HepG2 (cell line): ENCODE measurements at regions not wholly inside any gene's neighbourhood (a gene's known extent, or its start where the extent isn't known, plus 50 kb on each side); places are given as distances from the start of the nearest gene placed in this dataset.

Experiments used
- ATAC-seq: fragments of 200-7000 bp; cut with Tn5 transposase; 3 replicates; pipeline ENCODE4 v1.9.1; 2020; ENCODE audit warnings: mild to moderate bottlenecking, moderate library complexity
- BruUV-seq: library from RNA; stranded (reverse); fragments of 400-500 nt; replicated peaks from 2 replicates; lab custom pipeline; 2021; lab: Mats Ljungman, UMichigan
- CTCF ChIA-PET: fragments of 300-600 bp; formaldehyde crosslinking; extraction: SDS; loops from one replicate; lab custom pipeline; 2021; ENCODE audit warnings: low total read pairs, inconsistent platforms, low intra/inter-chr PET ratio; lab: Yijun Ruan, JAX
- POLR2A ChIA-PET: fragments of 350-600 bp; sonication (Branson Sonifier 250); formaldehyde crosslinking; loops from one replicate; lab custom pipeline; 2020; ENCODE audit warnings: antibody characterized with exemption, inconsistent platforms; lab: Yijun Ruan, JAX
- DNase-seq: peaks from one replicate; pipeline ENCODE4 v3.0.0-alpha.2; 2015; ENCODE audit warnings: low spot score
- FAIRE-seq: peaks from 3 replicates; lab custom pipeline; 2011; peaks lifted over from hg19 to GRCh38; lab: Jason Lieb, UNC
- H2AFZ ChIP-seq: one replicate; pipeline ENCODE4 v1.6.1; 2011; ENCODE audit warnings: low read length, inconsistent platforms
- H3K27ac ChIP-seq: fragments of 300-600 bp; 3 replicates; pipeline ENCODE4 v1.8.0; 2011; ENCODE audit warnings: mixed run types, mild to moderate bottlenecking, mixed read lengths, low read length, inconsistent platforms; ENCODE audit not compliant: insufficient read depth; ENCODE audit errors: extremely low read length
- H3K27me3 ChIP-seq, 2 experiments: fragments of 200-600 bp in 1 of 2; 2 replicates in 1 of 2; 3 replicates in 1 of 2; pipeline versions ENCODE4 v1.6.0 to v1.8.0; 2011; ENCODE audit warnings: low read length in 2 of 2, mild to moderate bottlenecking in 2 of 2, moderate library complexity in 2 of 2, inconsistent platforms in 1 of 2; ENCODE audit not compliant: insufficient read depth in 2 of 2, control insufficient read depth in 1 of 2
- H3K36me3 ChIP-seq, 2 experiments: fragments of 200-600 bp in 1 of 2; replicated peaks in 1 of 2; 2 replicates in 1 of 2; 3 replicates in 1 of 2; pipeline versions ENCODE4 v1.5.1 to v1.8.0; 2011; ENCODE audit warnings: low read length in 2 of 2, inconsistent platforms in 1 of 2; ENCODE audit not compliant: insufficient read depth in 2 of 2, control insufficient read depth in 1 of 2
- H3K4me1 ChIP-seq: 2 replicates; pipeline ENCODE4 v1.5.1; 2012; ENCODE audit warnings: low read length, inconsistent platforms; ENCODE audit not compliant: insufficient read depth
- H3K4me2 ChIP-seq: 2 replicates; pipeline ENCODE4 v1.6.0; 2011; ENCODE audit warnings: low read depth, low read length, inconsistent platforms
- H3K4me3 ChIP-seq, 3 experiments: fragments of 200-600 bp in 1 of 3; sonication (generic), shearing (Covaris generic) in 1 of 3; replicated peaks in 1 of 3; 2 replicates each; pipeline ENCODE4 v1.5.1; 2011 to 2016; ENCODE audit warnings: low read length in 3 of 3, inconsistent platforms in 2 of 3, low read depth in 2 of 3, mild to moderate bottlenecking in 2 of 3, control low read depth in 1 of 3, mixed read lengths in 1 of 3; ENCODE audit not compliant: insufficient read depth in 1 of 3
- H3K79me2 ChIP-seq: one replicate; pipeline ENCODE4 v1.6.1; 2011; ENCODE audit warnings: low read length, inconsistent platforms; ENCODE audit not compliant: insufficient read depth
- H3K9ac ChIP-seq: 2 replicates; pipeline ENCODE4 v1.6.0; 2011; ENCODE audit warnings: mild to moderate bottlenecking, low read depth, low read length, inconsistent platforms; ENCODE audit not compliant: insufficient read depth
- H3K9me3 ChIP-seq: 2 replicates; pipeline ENCODE4 v1.5.1; 2012; ENCODE audit warnings: mild to moderate bottlenecking, low read length
- H4K20me1 ChIP-seq: 2 replicates; pipeline ENCODE4 v1.6.0; 2011; ENCODE audit warnings: inconsistent platforms, mild to moderate bottlenecking, low read length, moderate library complexity; ENCODE audit not compliant: insufficient read depth
- ASH2L ChIP-seq: fragments of 300-600, 200-600 bp; sonication (generic); IDR thresholded peaks from 2 replicates; pipeline ENCODE4 v1.7.0; 2017; ENCODE audit warnings: low read depth, mild to moderate bottlenecking, moderate library complexity, mixed read lengths, low read length; ENCODE audit not compliant: insufficient read length
- BRCA1 ChIP-seq: sonication (generic); formaldehyde crosslinking; IDR thresholded peaks from 2 replicates; pipeline ENCODE4 v1.4.0; 2020; ENCODE audit warnings: missing genetic modification reagents
- CERS6 ChIP-seq: sonication (generic); formaldehyde crosslinking; IDR thresholded peaks from 2 replicates; pipeline ENCODE4 v1.5.0; 2020; ENCODE audit warnings: missing genetic modification reagents
- CHD4 ChIP-seq: fragments of 200-600 bp; sonication (generic); IDR thresholded peaks from 2 replicates; pipeline ENCODE4 v1.7.0; 2017; ENCODE audit warnings: mild to moderate bottlenecking, low read length, borderline replicate concordance
- HNF4G ChIP-seq, 2 experiments: sonication (generic) in 1 of 2; formaldehyde crosslinking in 1 of 2; IDR thresholded peaks; 2 replicates each; pipeline versions ENCODE4 v1.4.0 to v1.6.1; 2011 to 2020; ENCODE audit warnings: borderline replicate concordance in 2 of 2, low read depth in 2 of 2, mild to moderate bottlenecking in 2 of 2, low read length in 1 of 2, missing genetic modification reagents in 1 of 2, moderate library complexity in 1 of 2
- JUND ChIP-seq: sonication (generic); formaldehyde crosslinking; IDR thresholded peaks from 2 replicates; pipeline ENCODE4 v1.8.0; 2022; ENCODE audit warnings: mild to moderate bottlenecking, missing genetic modification reagents
- MED13 ChIP-seq: sonication (generic); formaldehyde crosslinking; IDR thresholded peaks from 2 replicates; pipeline ENCODE4 v1.5.0; 2020; ENCODE audit warnings: missing genetic modification reagents
- NFKB2 ChIP-seq: sonication (generic); formaldehyde crosslinking; IDR thresholded peaks from 2 replicates; pipeline ENCODE4 v1.4.0; 2020; ENCODE audit warnings: missing genetic modification reagents, borderline replicate concordance
- ZNF329 ChIP-seq: sonication (generic); formaldehyde crosslinking; IDR thresholded peaks from 2 replicates; pipeline ENCODE4 v1.9.0; 2021; ENCODE audit warnings: low read depth, mild to moderate bottlenecking, missing genetic modification reagents
- ZNF749 ChIP-seq: sonication (generic); formaldehyde crosslinking; IDR thresholded peaks from 2 replicates; pipeline ENCODE4 v1.8.0; 2022; ENCODE audit warnings: mild to moderate bottlenecking, missing genetic modification reagents, moderate library complexity, borderline replicate concordance
- WGBS: methylation state at CpG from one replicate; pipeline ENCODE4 v1.1.6; 2017; ENCODE audit warnings: low lambda C conversion rate; 5-methylcytosine and 5-hydroxymethylcytosine counted together
- in situ Hi-C: cut with HindIII; loops from 2 replicates; pipeline ENCODE4 v1.10.0; 2017; ENCODE audit warnings: low pct_unique_long_range_greater_than_20kb; ENCODE audit not compliant: extremely low pct_ligation_motif_present
- intact Hi-C: fragments of 100-400 bp; cut with micrococcal nuclease; formaldehyde crosslinking; loops from one replicate; pipeline ENCODE4 v1.10.0; 2022; ENCODE audit not compliant: unreplicated experiment
- TF ChIP-seq, protein P1 (sequence below): sonication (generic); formaldehyde crosslinking; conservative IDR thresholded peaks from 2 replicates; pipeline ENCODE4 v1.8.0; 2022; ENCODE audit warnings: mild to moderate bottlenecking, moderate library complexity, missing genetic modification reagents

GRCh38 chrX:8033175-8033574, 106.0 kb upstream of the PNPLA4 start (continued):
- TF ChIP-seq HNF4G (IDR thresholded peaks at IDR 0.05; ENCODE audit: borderline replicate concordance, low read depth, low read length) (no peak), HNF4G (CRISPR knock-in tag; IDR thresholded peaks at IDR 0.05; ENCODE audit: borderline replicate concordance, low read depth) (no peak)

GRCh38 chrX:8030361-8030760, 103.1 kb upstream of the PNPLA4 start:
- 81% methylated on average over 4 of the region's 4 CpGs for WGBS
- H3K4me2 ChIP-seq: no peak overlapping the region
- CTCF ChIA-PET: no interaction called here
- H3K27me3 ChIP-seq: no peaks in the 10 kb centered on the region
- intact Hi-C loops: no loop called here
- no peak for DNase-seq
- no peak overlapping the region for H3K27ac ChIP-seq
- no TSS peak for BruUV-seq
- H2AFZ ChIP-seq: no peak overlapping the region
- no peak overlapping the region for H3K4me3 ChIP-seq
- H4K20me1 ChIP-seq: no peaks in the 10 kb centered on the region
- no peak for FAIRE-seq
- no peak for ATAC-seq
- no peak for TF ChIP-seq CHD4
- no peak for TF ChIP-seq NFKB2 (CRISPR knock-in tag)
- TF ChIP-seq MED13 (CRISPR knock-in tag): no peak
- no peak for TF ChIP-seq CERS6 (CRISPR knock-in tag)
- no peak for TF ChIP-seq ZNF749 (CRISPR knock-in tag)
- TF ChIP-seq, protein P1, sequence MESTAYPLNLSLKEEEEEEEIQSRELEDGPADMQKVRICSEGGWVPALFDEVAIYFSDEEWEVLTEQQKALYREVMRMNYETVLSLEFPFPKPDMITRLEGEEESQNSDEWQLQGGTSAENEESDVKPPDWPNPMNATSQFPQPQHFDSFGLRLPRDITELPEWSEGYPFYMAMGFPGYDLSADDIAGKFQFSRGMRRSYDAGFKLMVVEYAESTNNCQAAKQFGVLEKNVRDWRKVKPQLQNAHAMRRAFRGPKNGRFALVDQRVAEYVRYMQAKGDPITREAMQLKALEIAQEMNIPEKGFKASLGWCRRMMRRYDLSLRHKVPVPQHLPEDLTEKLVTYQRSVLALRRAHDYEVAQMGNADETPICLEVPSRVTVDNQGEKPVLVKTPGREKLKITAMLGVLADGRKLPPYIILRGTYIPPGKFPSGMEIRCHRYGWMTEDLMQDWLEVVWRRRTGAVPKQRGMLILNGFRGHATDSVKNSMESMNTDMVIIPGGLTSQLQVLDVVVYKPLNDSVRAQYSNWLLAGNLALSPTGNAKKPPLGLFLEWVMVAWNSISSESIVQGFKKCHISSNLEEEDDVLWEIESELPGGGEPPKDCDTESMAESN: no peak
- TF ChIP-seq ASH2L: no peak
- no peak for TF ChIP-seq BRCA1
- no peak for TF ChIP-seq ZNF329
- no peak for TF ChIP-seq JUND (CRISPR knock-in tag)
- TF ChIP-seq, all 625 proteins: peak for 0
- in situ Hi-C loops: no loop called here
- Histone ChIP-seq H3K36me3 (no peaks in the 10 kb centered on the region), H3K9ac (no peak overlapping the region), H3K9me3 (no peaks in the 10 kb centered on the region), H3K4me1 (no peaks in the 10 kb centered on the region), H3K79me2 (no peaks in the 10 kb centered on the region)
- POLR2A ChIA-PET: no interaction called here
